Liver (tissue), 8 donors: ENCODE measurements at regions not wholly inside any gene's neighbourhood (a gene's known extent, or its start where the extent isn't known, plus 50 kb on each side); places are given as distances from the start of the nearest gene placed in this dataset.

ENCODE experiments used
- DNase-seq: peaks from one replicate; pipeline ENCODE4 v3.0.0-alpha.2; 2017; ENCODE audit warnings: low spot score
- H3K27ac ChIP-seq, 2 donors: one replicate each; pipeline ENCODE4 v1.7.0; 2013; ENCODE audit warnings: inconsistent platforms in 2 of 2, low read length in 2 of 2, control low read depth in 1 of 2, low read depth in 1 of 2, mild to moderate bottlenecking in 1 of 2
- H3K27me3 ChIP-seq, 4 donors: one replicate each; pipeline versions ENCODE4 v1.6.1 to v1.7.0; 2013; ENCODE audit warnings: low read length in 3 of 4, inconsistent platforms in 1 of 4, mild to moderate bottlenecking in 1 of 4, moderate library complexity in 1 of 4; ENCODE audit not compliant: control insufficient read depth in 4 of 4, insufficient read depth in 4 of 4
- H3K36me3 ChIP-seq, 4 donors: one replicate each; pipeline versions ENCODE4 v1.6.1 to v1.7.0; 2013; ENCODE audit warnings: low read length in 3 of 4, mild to moderate bottlenecking in 3 of 4, low read depth in 1 of 4, moderate library complexity in 1 of 4; ENCODE audit not compliant: control insufficient read depth in 4 of 4, insufficient read depth in 3 of 4
- H3K4me1 ChIP-seq, 4 donors: one replicate each; pipeline versions ENCODE4 v1.6.1 to v1.7.0; 2013; ENCODE audit warnings: low read length in 3 of 4, mild to moderate bottlenecking in 3 of 4, moderate library complexity in 1 of 4; ENCODE audit not compliant: control insufficient read depth in 4 of 4, insufficient read depth in 4 of 4
- H3K4me3 ChIP-seq, 3 donors: one replicate each; pipeline versions ENCODE4 v1.6.1 to v1.7.0; 2013; ENCODE audit warnings: low read length in 3 of 3, control low read depth in 1 of 3, low read depth in 1 of 3, mild to moderate bottlenecking in 1 of 3
- H3K9ac ChIP-seq, 2 donors: one replicate each; pipeline ENCODE4 v1.7.0; 2013; ENCODE audit warnings: low read length in 2 of 2, mild to moderate bottlenecking in 2 of 2, moderate library complexity in 2 of 2, control low read depth in 1 of 2, low read depth in 1 of 2
- H3K9me3 ChIP-seq, 4 donors: one replicate each; pipeline versions ENCODE4 v1.6.1 to v1.7.0; 2013; ENCODE audit warnings: low read length in 3 of 4; ENCODE audit not compliant: control insufficient read depth in 4 of 4
- GABPA ChIP-seq, 2 donors: IDR thresholded peaks in 1 of 2; conservative IDR thresholded peaks in 1 of 2; 2 replicates each; pipeline ENCODE4 v1.6.1; 2016; ENCODE audit warnings: antibody characterized with exemption in 2 of 2, mild to moderate bottlenecking in 1 of 2, moderate library complexity in 1 of 2
- HNF4A ChIP-seq, 2 donors: conservative IDR thresholded peaks; 2 replicates each; pipeline ENCODE4 v1.6.1; 2016; ENCODE audit warnings: antibody characterized with exemption in 2 of 2, mild to moderate bottlenecking in 2 of 2
- HNF4G ChIP-seq: IDR thresholded peaks from 2 replicates; pipeline ENCODE4 v1.6.1; 2016; ENCODE audit warnings: antibody characterized with exemption
- NR2F2 ChIP-seq: IDR thresholded peaks from 2 replicates; pipeline ENCODE4 v1.6.1; 2016; ENCODE audit warnings: antibody characterized with exemption
- RXRA ChIP-seq, 2 donors: IDR thresholded peaks; 2 replicates each; pipeline ENCODE4 v1.6.1; 2017 to 2018; ENCODE audit warnings: antibody characterized with exemption in 2 of 2, mild to moderate bottlenecking in 1 of 2
- TAF1 ChIP-seq: conservative IDR thresholded peaks from 2 replicates; pipeline ENCODE4 v1.6.1; 2016; ENCODE audit warnings: antibody characterized with exemption, mild to moderate bottlenecking
- WGBS: extraction: QIAGEN DNeasy Blood & Tissue Kit; methylation state at CpG from one replicate; pipeline ENCODE4 v1.1.7; 2013; 5-methylcytosine and 5-hydroxymethylcytosine counted together
- TF ChIP-seq, protein P1 (sequence below): IDR thresholded peaks from 2 replicates; pipeline ENCODE4 v1.6.1; 2016; ENCODE audit warnings: antibody characterized with exemption
- TF ChIP-seq, protein P2 (sequence below): fragments of 150-350 bp; IDR thresholded peaks from 2 replicates; pipeline ENCODE4 v1.5.1; 2017; ENCODE audit warnings: improper control_type of control experiment, low read depth, low read length; ENCODE audit not compliant: missing input control
- TF ChIP-seq, protein P3 (sequence below): IDR thresholded peaks from 2 replicates; pipeline ENCODE4 v1.6.1; 2016; ENCODE audit warnings: antibody characterized with exemption
- TF ChIP-seq, protein P4 (sequence below): IDR thresholded peaks from 2 replicates; pipeline ENCODE4 v1.6.1; 2016; ENCODE audit warnings: antibody characterized with exemption
- donor health status: healthy.
- donor health status: healthy.
- donor health status: healthy.
- donor health status: healthy.
- donor health status: healthy.

DNA sequence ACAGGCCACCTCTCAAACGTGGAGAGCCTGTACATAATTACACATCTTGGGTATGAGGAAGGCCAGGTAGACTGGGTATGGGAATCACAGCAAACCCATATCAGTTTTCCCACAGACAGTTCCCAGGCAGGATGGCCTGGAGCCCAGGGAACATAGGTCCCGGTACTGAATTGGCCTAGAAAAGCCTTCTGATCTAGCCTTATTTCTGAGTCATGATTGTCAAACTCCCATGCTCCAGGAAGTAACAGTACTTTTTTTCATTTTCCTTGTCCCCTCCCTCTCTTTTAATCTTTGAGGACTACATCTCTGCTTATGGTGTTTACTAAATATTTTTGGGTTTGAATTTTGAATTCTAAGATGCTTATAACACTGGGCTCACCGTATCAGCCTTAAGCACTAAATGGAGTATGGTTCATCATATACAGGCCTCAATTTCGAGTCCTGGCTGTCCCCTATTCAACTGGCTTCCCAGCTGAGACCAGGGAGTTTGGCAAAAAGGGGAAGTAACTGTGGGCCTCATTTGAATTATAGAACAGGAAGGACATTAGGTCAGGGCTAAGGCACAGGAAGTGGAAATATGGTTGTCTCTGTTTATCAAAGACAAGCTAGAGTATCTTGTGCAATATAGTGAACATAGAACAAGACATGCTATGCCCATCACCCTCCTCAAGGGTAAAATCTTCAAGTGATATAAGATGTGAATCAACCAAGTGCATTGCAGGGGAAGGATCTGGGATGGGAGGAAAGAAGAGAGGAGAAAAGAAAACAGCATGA lies 494.6 kb downstream of the NTRK3 start:
- Histone ChIP-seq H3K27ac (no peak overlapping the region), H3K9me3 (no peaks in the 10 kb centered on the region), H3K36me3 (no peaks in the 10 kb centered on the region), H3K4me3 (no peak overlapping the region), H3K9ac (no peak overlapping the region), H3K4me1 (no peaks in the 10 kb centered on the region), H3K27me3 (no peaks in the 10 kb centered on the region)
- no peak for DNase-seq
- TF ChIP-seq HNF4G (no peak), NR2F2 (peak; percentile 49), TAF1 (no peak), GABPA (IDR thresholded peaks at IDR 0.05 in 1 of 2, conservative IDR thresholded peaks at IDR 0.05 in 1 of 2) (peak; percentile 18 to 34), RXRA (IDR thresholded peaks at IDR 0.05) (peak in 1 of 2 donors; percentile 34)
- TF ChIP-seq, protein P1, sequence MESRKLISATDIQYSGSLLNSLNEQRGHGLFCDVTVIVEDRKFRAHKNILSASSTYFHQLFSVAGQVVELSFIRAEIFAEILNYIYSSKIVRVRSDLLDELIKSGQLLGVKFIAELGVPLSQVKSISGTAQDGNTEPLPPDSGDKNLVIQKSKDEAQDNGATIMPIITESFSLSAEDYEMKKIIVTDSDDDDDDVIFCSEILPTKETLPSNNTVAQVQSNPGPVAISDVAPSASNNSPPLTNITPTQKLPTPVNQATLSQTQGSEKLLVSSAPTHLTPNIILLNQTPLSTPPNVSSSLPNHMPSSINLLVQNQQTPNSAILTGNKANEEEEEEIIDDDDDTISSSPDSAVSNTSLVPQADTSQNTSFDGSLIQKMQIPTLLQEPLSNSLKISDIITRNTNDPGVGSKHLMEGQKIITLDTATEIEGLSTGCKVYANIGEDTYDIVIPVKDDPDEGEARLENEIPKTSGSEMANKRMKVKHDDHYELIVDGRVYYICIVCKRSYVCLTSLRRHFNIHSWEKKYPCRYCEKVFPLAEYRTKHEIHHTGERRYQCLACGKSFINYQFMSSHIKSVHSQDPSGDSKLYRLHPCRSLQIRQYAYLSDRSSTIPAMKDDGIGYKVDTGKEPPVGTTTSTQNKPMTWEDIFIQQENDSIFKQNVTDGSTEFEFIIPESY, result no peak
- TF ChIP-seq, protein P2, sequence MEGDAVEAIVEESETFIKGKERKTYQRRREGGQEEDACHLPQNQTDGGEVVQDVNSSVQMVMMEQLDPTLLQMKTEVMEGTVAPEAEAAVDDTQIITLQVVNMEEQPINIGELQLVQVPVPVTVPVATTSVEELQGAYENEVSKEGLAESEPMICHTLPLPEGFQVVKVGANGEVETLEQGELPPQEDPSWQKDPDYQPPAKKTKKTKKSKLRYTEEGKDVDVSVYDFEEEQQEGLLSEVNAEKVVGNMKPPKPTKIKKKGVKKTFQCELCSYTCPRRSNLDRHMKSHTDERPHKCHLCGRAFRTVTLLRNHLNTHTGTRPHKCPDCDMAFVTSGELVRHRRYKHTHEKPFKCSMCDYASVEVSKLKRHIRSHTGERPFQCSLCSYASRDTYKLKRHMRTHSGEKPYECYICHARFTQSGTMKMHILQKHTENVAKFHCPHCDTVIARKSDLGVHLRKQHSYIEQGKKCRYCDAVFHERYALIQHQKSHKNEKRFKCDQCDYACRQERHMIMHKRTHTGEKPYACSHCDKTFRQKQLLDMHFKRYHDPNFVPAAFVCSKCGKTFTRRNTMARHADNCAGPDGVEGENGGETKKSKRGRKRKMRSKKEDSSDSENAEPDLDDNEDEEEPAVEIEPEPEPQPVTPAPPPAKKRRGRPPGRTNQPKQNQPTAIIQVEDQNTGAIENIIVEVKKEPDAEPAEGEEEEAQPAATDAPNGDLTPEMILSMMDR, result peak; percentile 2
- TF ChIP-seq, protein P3, sequence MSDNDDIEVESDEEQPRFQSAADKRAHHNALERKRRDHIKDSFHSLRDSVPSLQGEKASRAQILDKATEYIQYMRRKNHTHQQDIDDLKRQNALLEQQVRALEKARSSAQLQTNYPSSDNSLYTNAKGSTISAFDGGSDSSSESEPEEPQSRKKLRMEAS, result peak; percentile 54
- WGBS, result 64% methylated on average over 4 of the region's 4 CpGs

DNA sequence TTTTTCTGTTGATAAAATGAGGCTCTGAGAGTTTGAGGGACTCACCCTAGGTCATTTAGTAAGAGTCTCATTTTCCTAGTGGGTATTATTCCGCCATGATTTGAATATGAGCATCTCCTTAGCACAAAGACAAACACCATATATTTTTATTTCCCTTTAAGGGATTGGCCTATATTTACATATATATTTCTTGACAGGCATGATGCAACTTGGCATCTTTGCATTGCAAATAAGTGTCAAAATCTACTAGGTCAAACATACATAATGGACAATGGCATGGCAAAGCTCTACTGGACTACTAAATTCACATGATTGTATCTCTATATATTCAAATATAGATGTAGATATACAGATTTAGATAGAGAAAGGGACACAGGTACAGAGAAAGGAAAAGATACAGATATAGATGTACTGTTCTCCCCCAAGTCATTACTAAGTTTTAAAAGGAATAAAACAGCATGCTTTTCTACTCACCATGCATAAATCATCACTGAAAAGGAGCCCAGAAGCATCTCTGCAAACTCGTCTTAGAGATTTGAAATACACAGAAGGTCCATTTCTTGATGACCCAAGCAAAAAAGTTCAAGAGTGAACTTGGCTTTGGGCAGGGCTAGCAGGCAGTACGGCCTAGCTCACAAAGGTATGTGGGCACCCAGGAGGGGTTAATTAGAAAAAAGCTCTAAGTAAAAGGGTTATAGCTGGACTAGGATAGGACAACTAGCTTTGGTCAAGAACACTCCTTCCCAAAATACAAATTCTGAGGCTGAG lies 495.8 kb downstream of the NTRK3 start:
- Histone ChIP-seq H3K4me3 (no peak overlapping the region), H3K9me3 (no peaks in the 10 kb centered on the region), H3K27me3 (no peaks in the 10 kb centered on the region), H3K4me1 (no peaks in the 10 kb centered on the region), H3K36me3 (no peaks in the 10 kb centered on the region), H3K27ac (no peak overlapping the region), H3K9ac (no peak overlapping the region)
- TF ChIP-seq HNF4A (conservative IDR thresholded peaks at IDR 0.05), result no peak
- TF ChIP-seq, protein P2, result no peak
- TF ChIP-seq, protein P4, sequence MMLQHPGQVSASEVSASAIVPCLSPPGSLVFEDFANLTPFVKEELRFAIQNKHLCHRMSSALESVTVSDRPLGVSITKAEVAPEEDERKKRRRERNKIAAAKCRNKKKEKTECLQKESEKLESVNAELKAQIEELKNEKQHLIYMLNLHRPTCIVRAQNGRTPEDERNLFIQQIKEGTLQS, result no peak
- DNase-seq, result no peak
- WGBS, result 84% methylated on average over 3 of the region's 3 CpGs
